HUES48 (cell line): ENCODE measurements at regions not wholly inside any gene's neighbourhood (a gene's known extent, or its start where the extent isn't known, plus 50 kb on each side); places are given as distances from the start of the nearest gene placed in this dataset.

Source experiments
- H3K27ac ChIP-seq: one replicate; pipeline ENCODE4 v1.7.0; 2013; ENCODE audit warnings: low read depth, low read length, inconsistent platforms
- H3K27me3 ChIP-seq: 2 replicates; pipeline ENCODE4 v1.6.1; 2013; ENCODE audit warnings: mild to moderate bottlenecking, low read length; ENCODE audit not compliant: control insufficient read depth, insufficient read depth
- H3K36me3 ChIP-seq: 2 replicates; pipeline ENCODE4 v1.6.1; 2013; ENCODE audit warnings: low read length; ENCODE audit not compliant: control insufficient read depth, insufficient read depth
- H3K4me1 ChIP-seq: 2 replicates; pipeline ENCODE4 v1.6.1; 2013; ENCODE audit warnings: mild to moderate bottlenecking, low read length; ENCODE audit not compliant: control insufficient read depth, insufficient read depth
- H3K4me3 ChIP-seq: 2 replicates; pipeline ENCODE4 v1.5.1; 2013; ENCODE audit warnings: mild to moderate bottlenecking, low read depth, low read length
- H3K9ac ChIP-seq: 2 replicates; pipeline ENCODE4 v1.6.1; 2013; ENCODE audit warnings: mild to moderate bottlenecking, low read depth, low read length, moderate library complexity
- H3K9me3 ChIP-seq: 2 replicates; pipeline ENCODE4 v1.6.1; 2013; ENCODE audit warnings: low read length; ENCODE audit not compliant: control insufficient read depth, insufficient read depth

DNA sequence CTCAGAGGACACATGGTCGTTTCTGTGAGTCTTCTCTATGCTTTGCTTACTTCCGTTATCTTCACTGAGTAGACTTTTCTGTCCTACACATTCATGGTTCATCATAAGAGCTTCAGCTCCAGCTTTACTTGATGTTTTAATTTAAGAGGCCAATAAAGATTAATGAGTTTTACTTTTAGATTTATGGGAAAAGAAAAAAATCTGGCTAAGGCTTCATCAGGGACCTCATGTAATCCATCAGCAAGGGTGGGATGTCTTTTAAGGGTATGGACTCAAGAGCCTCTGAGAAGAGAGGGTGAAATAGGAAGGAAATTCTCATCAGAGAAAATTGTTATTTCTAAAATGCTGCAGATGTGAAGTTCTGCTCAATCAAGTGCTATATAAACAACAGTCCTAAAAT lies 963.0 kb upstream of the RAG2 start:
- Histone ChIP-seq H3K27ac (no peak overlapping the region), H3K36me3 (no peaks in the 10 kb centered on the region), H3K4me1 (no peaks in the 10 kb centered on the region), H3K4me3 (no peak overlapping the region), H3K27me3 (no peaks in the 10 kb centered on the region), H3K9me3 (no peaks in the 10 kb centered on the region), H3K9ac (no peak overlapping the region)

DNA sequence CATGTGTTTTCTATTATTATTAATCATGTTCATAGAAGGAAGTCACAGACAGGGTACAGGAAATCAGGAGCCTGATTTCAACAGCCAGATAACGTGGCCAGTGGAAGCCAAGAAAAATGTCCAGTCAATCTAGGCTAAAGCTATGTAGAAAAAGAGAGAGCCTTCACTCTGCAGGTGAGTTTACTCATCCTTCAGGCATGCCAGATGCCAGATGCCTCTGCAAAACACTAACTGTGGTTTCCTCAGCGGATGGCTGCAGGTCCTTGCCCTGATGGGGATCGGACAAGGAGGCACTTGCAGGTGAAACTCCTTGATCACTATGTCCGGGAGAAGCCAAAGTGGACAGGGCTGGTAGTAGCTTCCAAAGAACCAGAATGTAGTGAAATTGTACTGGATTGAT lies 962.3 kb upstream of the RAG2 start:
- Histone ChIP-seq H3K27ac (no peak overlapping the region), H3K36me3 (no peaks in the 10 kb centered on the region), H3K4me1 (no peaks in the 10 kb centered on the region), H3K9me3 (no peaks in the 10 kb centered on the region), H3K4me3 (no peak overlapping the region), H3K9ac (no peak overlapping the region), H3K27me3 (no peaks in the 10 kb centered on the region)

DNA sequence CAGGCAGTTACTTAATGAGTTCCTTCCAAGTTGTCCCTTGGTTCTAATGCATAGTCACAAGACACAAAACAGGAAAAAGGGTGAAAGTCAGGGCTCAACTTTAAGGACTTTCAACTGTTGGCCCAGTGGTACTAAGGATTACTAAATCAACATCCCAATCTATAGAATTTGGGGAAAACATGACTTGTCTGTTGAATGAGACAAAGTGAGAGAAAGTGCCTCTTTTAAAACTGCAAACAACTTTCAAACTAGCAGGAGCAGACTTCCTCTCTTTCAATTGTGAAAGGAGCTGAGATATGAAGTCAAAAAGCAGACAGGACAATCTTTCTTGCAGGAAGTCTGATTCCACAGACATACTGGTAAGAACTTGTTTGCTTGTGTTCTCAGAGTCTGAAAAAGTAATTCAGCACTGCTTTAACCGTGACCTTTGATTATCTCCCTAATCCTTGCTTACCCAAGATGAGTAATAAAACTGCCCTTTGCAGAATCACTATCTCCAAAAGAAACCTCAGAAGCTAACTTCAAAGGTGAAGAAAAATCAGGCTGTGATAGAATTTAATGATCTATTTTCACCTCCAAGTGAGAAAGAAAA lies 960.7 kb upstream of the RAG2 start:
- no peaks in the 10 kb centered on the region for H3K36me3 ChIP-seq
- no peak overlapping the region for H3K9ac ChIP-seq
- no peak overlapping the region for H3K4me3 ChIP-seq
- no peaks in the 10 kb centered on the region for H3K4me1 ChIP-seq
- no peak overlapping the region for H3K27ac ChIP-seq
- H3K27me3 ChIP-seq = no peaks in the 10 kb centered on the region
- no peaks in the 10 kb centered on the region for H3K9me3 ChIP-seq

DNA sequence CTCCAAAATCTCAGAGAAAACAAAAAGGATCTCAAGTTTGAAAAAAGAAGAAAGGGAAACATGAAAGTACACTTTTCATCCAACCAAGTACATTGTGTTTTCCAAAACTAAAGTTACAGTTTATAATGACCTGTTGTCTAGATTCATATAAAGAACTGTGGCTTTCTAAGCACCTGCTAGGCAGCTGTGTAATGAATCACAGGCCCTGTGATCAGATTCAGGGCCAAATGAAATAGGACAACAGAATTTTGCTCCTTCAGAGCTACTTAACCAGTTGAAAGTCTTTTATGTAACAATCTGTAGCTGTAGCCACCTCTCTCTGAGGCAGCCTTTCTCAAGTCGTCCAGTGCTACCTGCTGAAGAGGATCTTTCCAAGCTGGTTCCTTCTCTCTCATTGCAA lies 960.0 kb upstream of the RAG2 start:
- no peaks in the 10 kb centered on the region for H3K36me3 ChIP-seq
- no peaks in the 10 kb centered on the region for H3K4me1 ChIP-seq
- H3K4me3 ChIP-seq = no peak overlapping the region
- no peak overlapping the region for H3K9ac ChIP-seq
- no peaks in the 10 kb centered on the region for H3K27me3 ChIP-seq
- H3K9me3 ChIP-seq = no peaks in the 10 kb centered on the region
- no peak overlapping the region for H3K27ac ChIP-seq

DNA sequence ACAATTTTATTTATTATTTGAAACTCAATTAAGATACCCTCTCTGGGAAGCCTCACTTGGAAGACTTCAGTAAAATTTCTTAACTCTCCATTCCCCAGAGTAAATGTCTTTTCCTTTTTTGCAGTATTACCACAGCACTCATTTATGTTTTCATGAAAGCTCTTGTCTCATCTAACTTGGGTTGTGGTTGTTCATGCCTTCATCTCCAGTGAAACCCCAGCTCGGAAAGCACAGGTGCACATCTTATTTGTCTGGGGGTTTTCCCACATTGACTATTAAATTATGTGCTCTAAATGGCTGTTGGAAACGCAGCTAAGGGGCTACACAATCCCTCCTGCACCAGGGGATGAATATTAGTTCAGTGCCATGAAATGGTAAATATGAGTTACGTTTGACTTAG lies 954.2 kb upstream of the RAG2 start:
- Histone ChIP-seq H3K27ac (no peak overlapping the region), H3K9me3 (no peaks in the 10 kb centered on the region), H3K9ac (no peak overlapping the region), H3K4me1 (no peaks in the 10 kb centered on the region), H3K36me3 (no peaks in the 10 kb centered on the region), H3K27me3 (no peaks in the 10 kb centered on the region), H3K4me3 (no peak overlapping the region)

DNA sequence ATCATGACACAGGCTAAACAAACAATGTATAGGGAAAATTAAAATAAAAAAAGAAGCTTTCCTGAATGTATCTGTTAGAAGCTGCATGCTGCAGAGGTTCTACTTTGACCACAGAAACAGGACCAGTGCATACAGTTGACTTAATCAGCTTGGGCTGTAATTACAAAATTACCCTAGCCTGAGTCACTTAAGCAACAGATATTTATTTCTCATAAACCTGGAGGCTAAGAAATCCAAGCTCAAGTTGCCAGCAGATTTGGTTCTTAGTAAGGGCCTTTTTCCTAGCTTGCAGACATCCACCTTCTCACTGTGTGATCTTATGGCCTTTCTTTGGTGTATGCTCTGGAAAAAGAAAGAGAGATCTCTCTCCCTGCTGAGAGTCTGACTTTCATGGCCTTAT lies 946.5 kb upstream of the RAG2 start:
- Histone ChIP-seq H3K4me3 (no peak overlapping the region), H3K9ac (no peak overlapping the region), H3K9me3 (peaks cover 12% of the 10 kb centered on the region), H3K27ac (no peak overlapping the region), H3K36me3 (no peaks in the 10 kb centered on the region), H3K4me1 (no peaks in the 10 kb centered on the region), H3K27me3 (no peaks in the 10 kb centered on the region)

DNA sequence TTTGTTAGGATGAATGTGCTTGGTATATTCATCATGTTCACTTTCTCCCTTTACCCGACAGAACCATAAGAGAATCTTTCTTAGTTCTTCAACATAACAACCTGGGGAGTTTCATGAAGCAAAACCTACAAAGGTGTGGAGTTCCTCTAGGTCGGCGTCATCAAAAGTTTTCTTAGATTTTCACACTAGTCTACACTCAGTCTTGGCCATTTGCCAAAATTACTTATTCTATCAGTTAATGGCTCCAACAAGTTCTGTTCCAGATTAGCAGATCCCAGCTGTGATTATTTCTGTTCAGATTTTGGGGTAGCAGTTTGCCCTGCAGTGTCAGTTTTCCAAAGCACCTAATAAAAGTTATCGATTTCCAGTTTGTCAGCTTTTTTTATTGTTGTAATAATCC lies 935.8 kb upstream of the RAG2 start:
- Histone ChIP-seq H3K9me3 (peaks cover 8% of the 10 kb centered on the region), H3K27ac (no peak overlapping the region), H3K4me1 (peaks cover 10% of the 10 kb centered on the region; the same call in 1 of the 2 replicates), H3K9ac (no peak overlapping the region), H3K4me3 (no peak overlapping the region), H3K27me3 (no peaks in the 10 kb centered on the region), H3K36me3 (no peaks in the 10 kb centered on the region)

DNA sequence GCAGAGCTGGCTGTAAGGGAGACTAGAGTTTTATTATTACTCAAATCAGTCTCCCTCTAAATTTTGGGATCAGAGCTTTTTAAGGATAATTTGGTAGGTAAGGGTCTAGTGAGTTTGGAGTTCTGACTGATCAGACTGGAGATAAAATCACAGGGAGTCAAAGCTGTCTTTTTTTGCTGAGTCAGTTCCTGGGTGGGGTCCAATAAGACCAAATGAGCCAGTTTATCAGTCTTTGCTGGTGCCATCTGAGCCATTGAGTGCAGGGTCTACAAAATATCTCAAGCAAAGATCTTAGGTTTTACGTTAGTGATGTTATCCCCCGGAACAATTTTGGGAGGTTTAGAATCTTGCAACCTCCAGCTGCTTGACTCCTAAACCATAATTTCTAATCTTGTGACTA lies 935.1 kb upstream of the RAG2 start:
- H3K4me3 ChIP-seq = no peak overlapping the region
- H3K4me1 ChIP-seq = peaks cover 10% of the 10 kb centered on the region; the same call in 1 of the 2 replicates
- peaks cover 15% of the 10 kb centered on the region for H3K9me3 ChIP-seq
- no peak overlapping the region for H3K9ac ChIP-seq
- H3K27me3 ChIP-seq = no peaks in the 10 kb centered on the region
- no peak overlapping the region for H3K27ac ChIP-seq
- H3K36me3 ChIP-seq = no peaks in the 10 kb centered on the region

DNA sequence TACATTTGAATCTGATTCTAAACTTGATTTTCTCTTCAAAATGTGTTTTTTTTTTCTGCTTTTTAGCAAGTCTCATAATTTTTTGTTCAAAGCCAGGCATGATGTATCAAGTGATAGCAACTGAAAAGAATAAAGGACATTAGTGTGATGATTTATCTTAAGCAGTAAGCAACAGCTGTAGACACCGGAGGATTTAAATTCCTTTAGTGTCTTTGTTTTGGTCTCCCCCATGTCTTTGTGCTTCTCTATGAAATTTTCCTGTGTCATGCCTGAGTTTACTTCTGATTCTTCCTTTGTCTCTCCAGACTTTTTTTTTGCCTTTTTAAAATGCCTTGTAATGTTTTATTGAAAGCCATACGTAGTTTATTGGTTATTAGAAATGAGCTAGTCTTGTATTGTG lies 934.2 kb upstream of the RAG2 start:
- H3K36me3 ChIP-seq = no peaks in the 10 kb centered on the region
- peaks cover 10% of the 10 kb centered on the region; the same call in 1 of the 2 replicates for H3K4me1 ChIP-seq
- no peak overlapping the region for H3K27ac ChIP-seq
- H3K9me3 ChIP-seq = peaks cover 15% of the 10 kb centered on the region
- H3K27me3 ChIP-seq = no peaks in the 10 kb centered on the region
- no peak overlapping the region for H3K9ac ChIP-seq
- H3K4me3 ChIP-seq = no peak overlapping the region

DNA sequence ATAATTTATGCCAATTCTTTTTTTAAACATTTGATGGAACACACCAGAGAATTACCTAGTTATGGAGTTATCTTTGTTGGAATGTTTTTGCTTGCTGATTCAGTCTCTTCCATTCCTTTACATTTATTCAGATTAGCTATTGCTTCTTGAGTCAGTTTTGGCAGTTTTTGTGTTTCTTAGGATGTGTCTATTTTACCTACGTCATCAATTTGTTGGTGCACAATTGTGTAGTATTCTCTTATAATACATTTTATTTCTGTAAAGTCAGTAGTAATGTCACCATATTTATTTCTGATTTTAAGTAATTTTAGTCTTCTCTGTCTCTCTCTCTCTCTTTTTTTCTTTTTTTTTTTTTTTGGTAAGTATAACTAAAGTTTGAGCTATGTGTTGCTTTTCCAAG lies 929.5 kb upstream of the RAG2 start:
- Histone ChIP-seq H3K27me3 (no peaks in the 10 kb centered on the region), H3K9me3 (peaks cover 15% of the 10 kb centered on the region), H3K4me1 (peaks cover 3% of the 10 kb centered on the region; the same call in 1 of the 2 replicates), H3K36me3 (no peaks in the 10 kb centered on the region), H3K27ac (no peak overlapping the region), H3K9ac (no peak overlapping the region), H3K4me3 (no peak overlapping the region)

DNA sequence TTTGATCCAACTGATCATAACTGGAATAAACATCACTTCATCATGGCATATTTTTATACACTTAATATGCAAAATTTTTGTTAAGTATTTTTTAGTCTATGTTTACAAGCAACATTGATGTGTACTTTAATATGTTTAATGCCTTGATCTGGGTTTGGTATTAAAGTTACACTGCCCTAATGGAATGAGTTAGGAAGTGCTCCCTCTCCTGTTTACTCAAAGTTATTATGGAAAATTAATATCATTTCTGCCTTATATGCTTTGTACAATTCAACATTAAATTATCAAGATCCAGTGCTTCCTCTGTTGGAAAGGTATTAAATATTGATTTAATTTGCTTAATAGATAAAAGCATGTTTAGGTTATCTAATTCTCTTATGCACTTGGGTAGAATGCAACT lies 927.3 kb upstream of the RAG2 start:
- Histone ChIP-seq H3K9me3 (peaks cover 15% of the 10 kb centered on the region), H3K27me3 (no peaks in the 10 kb centered on the region), H3K4me3 (no peak overlapping the region), H3K27ac (no peak overlapping the region), H3K9ac (no peak overlapping the region), H3K4me1 (no peaks in the 10 kb centered on the region), H3K36me3 (no peaks in the 10 kb centered on the region)

DNA sequence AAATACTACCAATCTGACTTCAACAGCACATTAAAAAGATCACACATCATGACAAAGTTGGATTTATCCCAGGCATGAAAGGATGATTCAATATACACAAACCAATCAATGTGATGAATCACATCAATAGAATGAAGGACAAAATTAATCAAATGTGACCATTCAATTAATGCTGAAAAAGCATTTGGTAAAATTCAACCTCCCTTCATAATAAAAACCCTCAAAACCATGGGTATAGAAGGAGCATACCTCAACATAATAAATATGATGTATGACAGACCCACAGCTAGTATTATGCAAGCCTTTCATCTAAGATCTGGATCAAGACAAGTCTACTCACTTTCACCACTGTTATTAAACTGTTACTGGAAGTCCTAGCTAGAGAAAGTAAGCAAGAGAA lies 921.7 kb upstream of the RAG2 start:
- Histone ChIP-seq H3K9ac (no peak overlapping the region), H3K9me3 (peaks cover 6% of the 10 kb centered on the region; the same call in 1 of the 2 replicates), H3K4me1 (no peaks in the 10 kb centered on the region), H3K27ac (no peak overlapping the region), H3K27me3 (no peaks in the 10 kb centered on the region), H3K4me3 (no peak overlapping the region), H3K36me3 (no peaks in the 10 kb centered on the region)
